GM11168 (cell line): ENCODE measurements at regions not wholly inside any gene's neighbourhood (a gene's known extent, or its start where the extent isn't known, plus 50 kb on each side); places are given as distances from the start of the nearest gene placed in this dataset.

ENCODE experiments used
- in situ Hi-C: fragments of 300-500 bp; cut with MboI; formaldehyde crosslinking; loops from one replicate; pipeline ENCODE4 v1.12.0; 2022; ENCODE audit warnings: low sequenced_read_pairs; ENCODE audit not compliant: unreplicated experiment

DNA sequence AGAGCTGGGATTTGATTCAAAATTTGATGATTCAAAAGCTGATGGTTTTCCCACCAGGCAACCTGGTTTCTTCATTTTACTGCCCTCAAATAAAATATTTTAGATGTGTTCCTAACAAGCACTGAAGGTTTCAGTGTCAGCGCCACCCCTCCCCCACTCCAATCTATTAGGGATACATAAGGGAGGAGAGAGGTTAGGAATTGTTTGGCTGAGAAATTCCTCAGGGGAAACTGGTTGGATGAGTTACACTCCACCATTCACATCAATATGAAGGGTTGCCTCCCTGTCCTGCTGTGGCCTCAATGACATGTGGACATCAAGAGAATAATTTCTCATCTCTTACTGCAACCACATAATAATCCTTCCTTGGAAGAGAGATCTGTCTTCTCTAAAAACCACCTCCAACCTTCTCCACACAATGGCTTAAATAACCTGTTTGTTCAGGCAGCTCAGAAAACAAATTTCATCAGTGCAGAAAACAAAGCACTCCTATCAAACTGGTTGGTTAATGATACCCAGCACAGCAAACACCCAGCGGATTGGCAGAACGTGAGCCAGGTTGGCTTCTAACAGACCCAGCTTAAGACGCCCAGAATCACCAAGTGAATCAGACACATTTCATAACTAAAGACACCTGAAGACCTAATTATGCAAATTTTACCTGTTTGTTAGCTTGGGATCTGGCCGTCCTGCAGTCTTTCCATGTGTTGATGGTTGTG is 136.0 kb upstream of the SGK1 start:
- in situ Hi-C loops: no loop called here

DNA sequence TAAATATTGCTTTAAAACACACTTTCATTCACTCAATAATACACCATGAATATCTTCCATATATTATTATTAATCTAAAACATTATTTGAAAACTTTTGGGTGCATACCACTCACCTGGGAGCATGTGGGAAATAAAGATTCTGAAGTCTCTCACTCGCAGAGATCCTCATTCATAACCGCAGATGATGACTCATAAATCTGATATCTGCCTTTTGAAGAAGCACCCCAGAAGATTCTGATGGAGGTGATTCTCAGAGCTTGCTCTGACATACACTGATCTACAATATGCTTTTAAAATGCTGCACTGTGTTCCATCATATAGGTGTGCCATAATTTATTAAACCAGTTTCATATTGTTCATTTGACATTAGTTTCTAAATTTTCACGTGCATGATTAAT is 135.0 kb upstream of the SGK1 start:
- in situ Hi-C loops: no loop called here

DNA sequence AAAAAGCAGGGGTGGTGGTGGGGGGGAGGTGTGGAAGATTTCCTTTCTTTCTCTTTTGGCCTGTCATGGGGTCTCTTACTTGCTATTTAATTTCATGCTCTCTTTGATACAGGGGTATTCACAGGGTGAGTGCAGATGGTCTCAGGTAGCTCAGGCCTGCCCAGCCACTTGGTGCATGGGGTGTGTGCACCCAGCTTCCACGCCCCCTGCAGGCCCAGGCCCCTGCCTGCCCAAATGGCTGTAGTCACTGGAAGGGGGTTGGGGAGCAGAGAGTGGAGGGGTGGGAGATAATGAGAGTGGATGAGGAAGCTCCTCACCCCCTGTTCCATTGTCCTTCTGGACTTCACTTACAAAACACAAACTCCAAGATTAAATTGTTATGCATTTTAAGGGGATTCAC is 133.6 kb upstream of the SGK1 start:
- in situ Hi-C loops: no loop called here

DNA sequence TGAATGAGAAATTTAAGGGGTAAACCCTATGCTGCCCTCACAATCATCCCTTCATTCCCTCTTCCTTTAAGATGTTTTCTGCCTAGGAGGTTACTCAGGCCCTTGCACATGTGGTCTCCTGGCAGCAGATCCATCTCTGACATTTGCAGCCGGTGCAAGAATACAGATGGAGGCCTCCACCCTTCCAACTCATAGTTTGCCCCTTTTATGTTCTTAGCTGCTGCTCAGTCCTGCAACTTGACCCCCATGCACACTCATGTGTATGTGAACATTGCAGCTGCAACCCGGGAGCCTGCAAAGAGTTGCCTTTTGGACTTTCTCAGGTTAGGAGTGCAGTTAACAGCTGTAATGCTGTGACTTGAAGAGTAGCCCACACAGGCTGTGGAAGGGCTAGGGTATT is 131.9 kb upstream of the SGK1 start:
- in situ Hi-C loops: loop anchor here (25.0 kb wide), 1 partner anchor 262 kb away; no protein-coding TSS in a partner anchor

DNA sequence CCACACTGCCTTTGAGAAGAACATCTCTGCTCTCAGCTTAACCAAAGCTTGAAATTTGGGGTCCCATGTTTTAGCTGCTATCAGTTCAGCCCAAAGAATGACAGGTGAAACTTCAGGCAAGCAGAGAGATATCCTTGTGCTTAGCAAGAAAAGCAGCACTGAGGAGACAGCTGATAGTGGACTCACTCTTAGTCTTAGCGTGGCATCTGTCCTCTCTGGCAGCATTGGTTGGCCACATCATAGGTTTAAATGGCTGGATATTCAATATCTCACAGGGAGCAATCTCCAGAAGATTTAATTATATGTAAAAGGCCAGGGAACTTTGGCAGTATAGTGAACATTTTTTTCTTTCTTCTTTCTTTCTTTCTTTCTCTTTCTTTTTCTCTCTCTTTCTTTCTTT is 131.1 kb upstream of the SGK1 start:
- in situ Hi-C loops: loop anchor here (25.0 kb wide), 1 partner anchor 262 kb away; no protein-coding TSS in a partner anchor

DNA sequence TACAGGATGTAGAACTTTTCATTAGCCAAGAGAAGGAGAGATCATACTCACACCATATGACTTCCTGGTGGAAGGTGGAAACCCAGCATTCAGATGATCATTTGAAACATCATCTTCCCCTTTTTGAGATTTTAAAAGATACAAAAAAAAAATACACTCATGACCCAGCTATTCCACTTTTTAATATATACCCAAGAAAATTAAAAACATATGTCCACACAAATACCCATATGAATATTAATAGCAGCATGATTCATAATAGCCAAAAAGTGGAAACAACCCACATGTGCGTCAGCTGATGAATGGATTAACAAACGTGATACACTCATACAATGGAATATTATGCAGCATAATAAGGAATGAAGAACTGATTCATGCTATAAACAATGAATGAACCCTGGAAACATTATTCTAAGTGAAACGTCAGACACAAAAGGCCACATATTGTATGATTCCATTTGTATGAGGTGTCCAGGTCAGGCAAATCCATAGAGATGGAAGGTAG is 130.0 kb upstream of the SGK1 start:
- in situ Hi-C loops: loop anchor here (25.0 kb wide), 1 partner anchor 261 kb away; no protein-coding TSS in a partner anchor

DNA sequence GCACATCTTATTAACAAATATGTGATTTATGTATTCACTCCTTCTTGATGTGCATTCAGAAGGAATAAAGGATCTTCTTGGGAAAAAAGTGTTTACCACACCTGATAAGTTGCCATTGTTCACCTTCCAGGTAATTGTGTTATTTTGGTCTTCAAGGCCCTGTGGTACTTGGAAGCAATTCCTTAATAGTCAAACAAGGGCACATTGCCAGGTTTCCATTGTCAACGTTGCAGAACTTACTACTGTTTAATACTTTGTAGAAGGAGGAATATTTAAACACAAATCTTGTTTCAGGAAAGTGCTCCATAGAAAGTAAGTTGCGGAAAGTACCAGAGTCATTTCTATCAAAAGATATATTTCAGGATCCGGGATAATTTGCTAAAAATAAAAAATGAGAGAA is 129.5 kb upstream of the SGK1 start:
- in situ Hi-C loops: loop anchor here (25.0 kb wide), 1 partner anchor 260 kb away; no protein-coding TSS in a partner anchor

DNA sequence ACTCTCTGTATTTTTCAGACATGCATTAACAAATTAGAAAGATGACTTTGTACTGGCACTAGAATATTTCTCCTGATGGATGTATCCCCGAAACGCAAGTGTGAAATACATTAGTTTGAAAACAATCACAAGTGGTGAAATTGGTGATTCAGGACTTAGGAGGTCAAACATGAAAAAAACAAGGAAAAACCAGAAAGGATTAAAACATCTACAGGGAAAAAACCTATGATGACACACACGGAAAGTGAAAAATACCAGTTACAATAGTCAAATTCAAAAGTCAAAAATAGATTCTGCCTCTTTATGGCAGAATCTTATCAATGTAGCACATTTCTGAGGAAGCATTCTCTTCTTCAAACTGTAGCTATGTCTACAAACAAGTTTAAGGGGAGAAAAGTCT is 129.0 kb upstream of the SGK1 start:
- in situ Hi-C loops: loop anchor here (25.0 kb wide), 1 partner anchor 260 kb away; no protein-coding TSS in a partner anchor

DNA sequence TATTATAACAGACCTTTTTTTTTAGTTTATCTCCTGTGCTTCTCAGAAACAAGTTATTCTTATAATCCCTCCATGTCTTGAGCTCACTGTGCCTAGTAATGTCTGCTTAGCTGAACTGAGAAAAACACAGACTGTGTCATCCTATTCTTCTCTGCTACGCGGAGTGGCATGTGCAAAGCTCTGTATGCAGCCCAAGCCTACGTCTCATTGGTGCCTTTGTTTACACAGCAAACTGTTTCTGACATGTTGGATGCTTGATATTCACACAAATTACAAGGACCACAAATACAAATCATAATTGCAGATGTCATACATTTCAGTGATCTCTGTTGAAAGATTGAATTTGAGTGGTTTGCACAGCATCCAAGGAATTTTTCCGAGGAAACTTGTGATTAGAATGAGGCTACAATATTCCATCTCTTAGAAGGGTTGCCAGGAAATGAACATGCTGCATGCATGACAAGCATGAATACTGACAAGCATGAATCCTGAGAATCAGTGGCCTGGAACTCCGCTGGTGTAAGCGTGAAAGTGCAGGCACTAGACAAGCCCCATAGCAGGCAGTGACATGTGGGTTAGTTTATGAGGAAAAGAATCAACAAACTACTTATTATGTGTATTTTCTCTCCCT is 128.4 kb upstream of the SGK1 start:
- in situ Hi-C loops: loop anchor here (25.0 kb wide), 1 partner anchor 259 kb away; no protein-coding TSS in a partner anchor

DNA sequence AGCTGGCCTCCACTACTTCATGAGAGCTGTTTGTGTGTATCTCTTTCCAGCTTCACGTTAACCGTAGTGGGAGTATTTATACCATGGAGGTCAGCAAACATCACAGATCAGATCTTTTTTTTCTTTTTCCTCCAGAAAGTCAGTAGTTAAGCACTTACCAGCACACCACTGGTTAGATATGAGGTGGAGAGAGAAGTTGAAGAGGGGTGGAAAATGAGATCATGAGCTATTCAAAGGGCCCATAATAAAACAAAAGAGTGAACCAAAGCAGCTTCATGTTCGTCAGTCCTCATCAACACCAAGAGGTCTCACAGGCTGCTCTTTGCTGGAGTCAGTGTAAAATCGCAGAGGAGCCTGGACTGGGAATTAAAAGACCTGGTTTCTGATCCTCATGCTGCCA is 125.1 kb upstream of the SGK1 start:
- in situ Hi-C loops: loop anchor here (25.0 kb wide), 1 partner anchor 256 kb away; no protein-coding TSS in a partner anchor

DNA sequence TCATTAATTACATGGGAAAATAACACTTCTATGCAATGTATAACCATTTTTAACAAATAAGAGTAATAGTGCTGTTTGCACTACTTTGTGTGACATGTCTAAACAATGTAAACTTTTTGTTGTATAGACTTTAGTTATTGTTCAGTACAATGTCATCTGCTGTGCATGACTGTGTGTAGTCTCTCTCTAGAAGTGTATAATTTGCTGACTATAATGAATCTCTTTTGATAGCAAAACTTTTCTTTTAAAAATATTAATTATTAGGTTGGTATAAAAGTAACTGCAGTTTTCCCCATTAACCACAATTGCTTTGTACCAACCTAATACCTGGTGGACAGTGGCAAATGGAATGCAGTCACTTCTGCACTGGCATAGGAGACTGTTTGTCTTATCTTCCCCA is 124.2 kb upstream of the SGK1 start:
- in situ Hi-C loops: loop anchor here (25.0 kb wide), 1 partner anchor 255 kb away; no protein-coding TSS in a partner anchor

DNA sequence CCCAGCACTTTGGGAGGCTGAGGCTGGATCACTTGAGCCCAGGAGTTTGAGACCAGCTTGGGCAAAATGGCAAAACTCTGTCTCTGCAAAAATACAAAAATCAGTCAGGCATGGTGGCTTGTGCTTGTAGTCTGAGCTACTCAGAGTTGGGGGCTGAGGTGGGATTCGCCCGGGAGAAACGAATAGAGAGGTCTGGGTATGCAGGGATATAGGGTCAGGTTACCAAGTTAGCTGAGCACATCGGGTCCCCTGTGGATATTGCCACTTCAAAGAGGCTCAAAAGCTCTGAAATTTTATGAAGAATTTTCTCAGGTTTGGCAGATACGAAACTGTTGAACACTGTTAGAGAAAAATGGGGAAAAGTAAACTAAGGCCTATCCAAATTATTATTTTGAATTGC is 120.9 kb upstream of the SGK1 start:
- in situ Hi-C loops: loop anchor here (25.0 kb wide), 1 partner anchor 252 kb away; no protein-coding TSS in a partner anchor

DNA sequence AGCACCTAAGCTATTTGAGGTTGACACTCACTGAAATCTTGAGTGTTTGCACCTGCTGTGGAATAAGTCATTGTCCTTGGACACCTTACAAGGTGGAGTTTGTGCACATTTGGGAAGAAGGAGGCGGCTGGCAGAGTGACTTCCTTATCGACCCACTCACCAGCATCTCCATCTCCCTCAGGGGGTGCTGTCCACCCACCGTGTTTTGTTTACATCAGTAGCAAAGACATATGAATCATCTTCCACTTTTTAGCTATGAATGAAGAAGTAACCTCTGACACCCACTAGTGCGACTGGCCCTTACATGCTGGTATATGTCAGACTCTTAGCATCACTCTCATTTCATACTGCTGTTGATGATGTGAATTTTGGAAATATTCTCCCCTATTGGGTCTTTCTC is 119.5 kb upstream of the SGK1 start:
- in situ Hi-C loops: loop anchor here (25.0 kb wide), 1 partner anchor 250 kb away; no protein-coding TSS in a partner anchor

DNA sequence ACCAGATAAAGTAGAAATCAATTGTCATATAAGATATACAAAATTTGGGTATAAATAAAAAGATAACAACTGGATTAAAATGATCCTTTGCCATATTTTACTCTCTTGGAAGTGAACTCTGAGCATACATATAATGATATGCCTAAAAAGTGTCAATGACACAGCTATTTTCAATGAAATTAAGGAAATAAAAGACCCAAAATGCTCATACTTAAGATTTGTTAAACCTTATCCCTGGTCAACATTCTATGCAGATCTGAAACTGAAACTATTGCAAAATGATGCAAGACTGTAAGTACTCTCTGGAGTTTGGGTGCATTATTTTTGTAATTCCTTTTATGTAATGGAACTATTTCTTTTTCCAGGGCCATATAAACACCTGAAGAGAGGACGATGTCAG is 119.0 kb upstream of the SGK1 start:
- in situ Hi-C loops: loop anchor here (25.0 kb wide), 1 partner anchor 250 kb away; no protein-coding TSS in a partner anchor

DNA sequence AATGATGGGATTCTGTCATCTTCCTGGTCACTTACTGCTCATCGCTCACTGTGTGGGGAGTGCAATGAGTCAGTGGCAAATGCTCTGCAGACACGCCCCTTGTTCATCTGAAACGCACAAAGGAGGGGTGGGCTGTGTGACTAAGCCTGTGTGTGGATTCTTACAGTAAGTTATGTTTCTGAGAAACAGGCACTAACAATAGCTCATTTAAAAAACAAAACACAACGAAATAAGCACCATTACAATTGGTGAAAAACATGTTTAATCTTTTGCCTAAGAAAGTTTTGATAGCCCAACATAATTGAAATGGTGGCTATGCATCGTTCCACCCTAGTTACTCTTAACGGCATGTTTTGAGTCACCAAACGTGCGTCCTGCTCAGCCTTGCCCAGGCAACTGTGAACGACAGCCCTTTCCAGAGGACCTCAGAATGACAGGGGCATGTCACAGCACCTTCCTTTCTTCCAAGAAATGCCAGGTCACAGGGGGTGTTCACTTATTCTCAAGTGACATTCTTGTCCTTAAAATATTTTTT is 118.4 kb upstream of the SGK1 start:
- in situ Hi-C loops: loop anchor here (25.0 kb wide), 1 partner anchor 249 kb away; no protein-coding TSS in a partner anchor

DNA sequence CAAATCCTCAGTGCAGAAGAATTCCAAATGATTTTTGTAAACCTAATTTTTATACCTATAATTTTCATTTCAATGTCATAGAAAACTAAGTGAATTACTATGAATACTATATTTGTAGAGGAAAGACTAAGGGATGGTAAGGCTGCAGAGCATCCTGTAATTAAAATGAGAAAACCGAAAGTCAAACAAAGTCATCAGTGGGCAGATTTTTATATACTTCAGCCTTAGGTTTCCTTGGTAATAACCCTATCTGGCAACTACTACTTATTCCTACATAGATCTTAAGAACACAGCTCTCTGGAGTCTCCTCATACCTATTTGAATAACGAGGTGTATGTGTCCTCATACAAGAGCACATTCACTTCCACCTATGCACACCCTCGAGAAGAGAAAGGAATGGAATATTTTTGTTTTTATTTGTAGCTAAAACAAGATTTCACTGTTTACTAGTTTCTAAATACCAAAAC is 117.9 kb upstream of the SGK1 start:
- in situ Hi-C loops: loop anchor here (25.0 kb wide), 1 partner anchor 249 kb away; no protein-coding TSS in a partner anchor

DNA sequence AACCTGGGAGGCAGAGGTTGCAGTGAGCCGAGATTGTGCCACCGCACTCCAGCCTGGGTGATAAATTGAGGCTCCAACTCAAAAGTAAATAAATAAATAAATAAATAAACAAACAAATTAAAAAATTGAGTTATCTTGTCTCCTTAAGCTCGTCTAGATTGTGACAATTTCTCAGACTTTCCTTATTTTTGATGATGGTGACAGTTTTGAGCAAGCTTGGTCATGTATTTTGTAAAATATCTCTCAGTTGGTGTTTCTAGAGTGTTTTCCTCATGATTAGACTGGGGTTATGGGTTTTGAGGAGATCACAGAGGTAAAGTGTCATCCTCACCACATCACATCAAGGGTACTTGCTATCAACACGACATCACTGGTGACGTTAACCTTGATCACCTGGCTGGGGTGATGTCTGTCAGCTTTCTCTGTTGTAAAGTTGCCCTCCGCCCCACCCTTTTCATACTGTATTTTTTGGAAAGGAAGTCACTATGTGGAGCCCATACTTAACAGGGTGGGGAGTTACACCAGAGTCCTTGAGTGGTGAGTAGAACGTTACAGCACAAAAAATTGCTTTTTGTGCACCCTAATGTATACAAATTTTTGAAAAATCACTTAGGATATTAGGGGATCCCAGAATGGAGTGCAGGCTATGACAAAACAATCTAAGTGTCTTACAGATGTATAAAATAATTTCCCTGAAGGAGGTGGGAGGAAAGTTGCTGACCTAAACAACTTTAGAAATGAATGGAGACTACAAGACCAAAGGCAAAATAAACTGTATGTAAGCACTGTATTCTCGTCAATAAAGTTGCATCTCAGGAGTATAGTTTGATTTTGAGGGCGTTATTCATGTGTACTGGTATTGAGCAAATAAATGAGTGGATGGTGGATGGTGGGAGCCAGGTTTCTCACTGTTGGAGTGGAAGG is 116.4 kb upstream of the SGK1 start:
- in situ Hi-C loops: loop anchor here (25.0 kb wide), 1 partner anchor 247 kb away; no protein-coding TSS in a partner anchor

DNA sequence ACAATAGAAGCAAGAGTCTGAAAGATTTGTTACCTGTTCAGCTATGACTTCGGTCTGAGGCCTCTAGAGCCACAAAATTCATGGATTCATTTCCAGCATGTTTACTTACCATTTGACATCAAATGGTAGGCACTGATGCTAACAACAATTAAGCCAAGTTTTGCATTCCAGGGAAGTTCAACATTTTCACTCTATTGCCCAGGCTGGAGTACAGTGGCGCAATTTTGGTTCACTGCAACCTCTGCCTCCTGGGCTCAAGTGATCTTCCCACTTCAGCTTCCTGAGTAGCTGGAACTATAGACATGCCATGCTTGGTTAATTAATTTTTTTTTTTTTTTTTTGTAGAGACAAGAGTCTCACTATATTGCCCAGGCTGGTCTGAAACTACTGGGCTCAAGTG is 114.1 kb upstream of the SGK1 start:
- in situ Hi-C loops: loop anchor here (25.0 kb wide), 1 partner anchor 245 kb away; no protein-coding TSS in a partner anchor

DNA sequence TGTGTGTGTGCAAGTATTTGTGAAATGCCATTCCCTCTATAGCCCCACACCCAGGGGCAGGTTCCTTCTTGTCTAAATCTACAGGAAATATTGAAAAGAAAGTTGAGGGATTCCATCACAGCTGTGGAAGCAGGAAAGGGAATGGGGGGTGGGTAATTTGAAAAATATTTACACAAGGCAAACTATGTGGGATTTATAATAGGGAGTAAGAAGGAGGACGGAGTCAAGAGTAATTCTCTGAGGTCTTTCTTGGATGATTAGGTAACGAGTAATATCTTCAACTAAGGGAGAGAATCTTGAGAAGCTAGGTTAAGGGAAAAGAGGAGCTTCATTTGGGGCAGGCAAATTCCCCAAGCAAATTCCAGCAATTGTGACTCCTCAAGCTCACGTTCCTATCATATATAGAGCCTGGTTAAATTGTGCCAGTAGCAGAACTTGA is 113.5 kb upstream of the SGK1 start:
- in situ Hi-C loops: loop anchor here (25.0 kb wide), 1 partner anchor 244 kb away; no protein-coding TSS in a partner anchor
